ENCODE measurements at regions not wholly inside any gene's neighbourhood (a gene's known extent, or its start where the extent isn't known, plus 50 kb on each side); places are given as distances from the start of the nearest gene placed in this dataset.

DNA sequence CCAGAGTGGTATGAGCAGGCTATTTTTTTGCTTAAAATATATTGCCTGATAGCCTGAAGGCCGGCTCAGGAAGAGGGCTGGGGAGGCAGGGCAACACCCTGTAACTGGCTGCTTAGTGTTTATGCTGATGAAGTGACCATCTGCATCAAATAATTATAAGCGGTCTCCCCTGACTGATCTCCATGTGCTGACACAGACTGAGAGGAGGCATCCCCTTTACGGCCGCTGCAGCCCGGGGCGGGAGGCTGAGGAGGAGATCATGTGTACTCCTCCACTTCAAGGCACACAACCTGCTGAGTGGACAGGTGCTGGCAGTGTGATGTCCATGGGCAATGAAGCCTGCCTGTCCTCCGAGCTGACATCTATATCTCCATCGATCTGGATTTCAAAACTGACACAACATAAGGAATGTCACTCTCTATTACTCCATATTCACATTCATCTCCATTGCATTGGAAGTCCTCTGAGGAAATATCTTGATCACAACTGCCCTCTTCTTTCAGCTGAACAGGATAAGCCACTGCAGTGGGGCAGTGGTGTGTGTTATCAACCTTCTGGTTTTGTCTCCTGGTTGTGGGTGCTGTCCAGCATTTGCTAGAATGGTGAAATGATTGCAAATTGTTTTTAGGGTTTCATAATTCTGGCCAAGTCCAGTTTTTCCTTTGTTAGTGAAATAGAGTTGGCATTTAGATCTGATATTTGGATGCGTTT lies 143.5 kb downstream of the AQP4 start:
- H3K27ac ChIP-seq (ENCODE audit: low read depth, low read length, poor library complexity, severe bottlenecking): no peak overlapping the region
- no peaks in the 10 kb centered on the region for H3K9me2 ChIP-seq (ENCODE audit: low read depth, low read length)
- H4K20me1 ChIP-seq (ENCODE audit: insufficient read depth, low read length): no peaks in the 10 kb centered on the region
- no peak overlapping the region for H2AFZ ChIP-seq (ENCODE audit: low read length)
- no peaks in the 10 kb centered on the region for H3F3A ChIP-seq (ENCODE audit: insufficient read depth, low read length)
- H3K9ac ChIP-seq (ENCODE audit: low read length): no peak overlapping the region
- no peak overlapping the region for H3K4me3 ChIP-seq (ENCODE audit: low read depth, low read length, poor library complexity, severe bottlenecking)
- no peaks in the 10 kb centered on the region for H3K79me2 ChIP-seq (ENCODE audit: insufficient read depth, low read length)
- H3K4me2 ChIP-seq (ENCODE audit: low read length): no peak overlapping the region
- H3K4me1 ChIP-seq (ENCODE audit: insufficient read depth, low read length, severe bottlenecking): no peaks in the 10 kb centered on the region
- H3K36me3 ChIP-seq (ENCODE audit: insufficient read depth, low read length): no peaks in the 10 kb centered on the region
- H3K27me3 ChIP-seq (ENCODE audit: insufficient read depth, low read length): no peaks in the 10 kb centered on the region
- H3K9me3 ChIP-seq (ENCODE audit: low read length): no peaks in the 10 kb centered on the region
- TF ChIP-seq EZH2 (IDR thresholded peaks at IDR 0.05; ENCODE audit: borderline replicate concordance, low read length): no peak
- TF ChIP-seq, protein P1, sequence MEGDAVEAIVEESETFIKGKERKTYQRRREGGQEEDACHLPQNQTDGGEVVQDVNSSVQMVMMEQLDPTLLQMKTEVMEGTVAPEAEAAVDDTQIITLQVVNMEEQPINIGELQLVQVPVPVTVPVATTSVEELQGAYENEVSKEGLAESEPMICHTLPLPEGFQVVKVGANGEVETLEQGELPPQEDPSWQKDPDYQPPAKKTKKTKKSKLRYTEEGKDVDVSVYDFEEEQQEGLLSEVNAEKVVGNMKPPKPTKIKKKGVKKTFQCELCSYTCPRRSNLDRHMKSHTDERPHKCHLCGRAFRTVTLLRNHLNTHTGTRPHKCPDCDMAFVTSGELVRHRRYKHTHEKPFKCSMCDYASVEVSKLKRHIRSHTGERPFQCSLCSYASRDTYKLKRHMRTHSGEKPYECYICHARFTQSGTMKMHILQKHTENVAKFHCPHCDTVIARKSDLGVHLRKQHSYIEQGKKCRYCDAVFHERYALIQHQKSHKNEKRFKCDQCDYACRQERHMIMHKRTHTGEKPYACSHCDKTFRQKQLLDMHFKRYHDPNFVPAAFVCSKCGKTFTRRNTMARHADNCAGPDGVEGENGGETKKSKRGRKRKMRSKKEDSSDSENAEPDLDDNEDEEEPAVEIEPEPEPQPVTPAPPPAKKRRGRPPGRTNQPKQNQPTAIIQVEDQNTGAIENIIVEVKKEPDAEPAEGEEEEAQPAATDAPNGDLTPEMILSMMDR (IDR thresholded peaks at IDR 0.05; ENCODE audit: low read length): no peak

DNA sequence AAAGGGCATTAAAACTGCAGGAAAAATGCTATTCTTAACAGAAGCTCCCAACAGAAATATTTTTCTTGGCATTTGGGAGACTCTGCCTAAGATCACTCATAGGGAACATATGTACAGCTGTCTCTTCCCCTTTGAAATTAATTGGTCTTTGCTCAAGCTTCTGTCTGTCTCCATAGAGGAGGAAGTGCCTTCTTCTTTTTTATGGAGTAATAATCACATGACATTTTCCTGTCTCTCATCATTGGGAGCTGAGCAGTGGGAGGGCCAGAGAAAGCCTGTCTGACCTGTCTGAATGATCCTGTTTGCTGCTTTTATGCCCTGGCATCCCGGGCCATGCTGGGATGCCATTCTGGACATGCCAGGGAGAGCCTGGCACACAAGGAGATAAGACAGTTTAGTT lies 145.6 kb downstream of the AQP4 start:
- TF ChIP-seq, protein P1 (IDR thresholded peaks at IDR 0.05; ENCODE audit: low read length): no peak
- TF ChIP-seq EZH2 (IDR thresholded peaks at IDR 0.05; ENCODE audit: borderline replicate concordance, low read length): no peak
- Histone ChIP-seq H4K20me1 (ENCODE audit: insufficient read depth, low read length) (no peaks in the 10 kb centered on the region), H3K27me3 (ENCODE audit: insufficient read depth, low read length) (no peaks in the 10 kb centered on the region), H3K4me2 (ENCODE audit: low read length) (no peak overlapping the region), H3K9me3 (ENCODE audit: low read length) (no peaks in the 10 kb centered on the region), H3K36me3 (ENCODE audit: insufficient read depth, low read length) (no peaks in the 10 kb centered on the region), H3K79me2 (ENCODE audit: insufficient read depth, low read length) (no peaks in the 10 kb centered on the region), H3K4me3 (ENCODE audit: low read depth, low read length, poor library complexity, severe bottlenecking) (no peak overlapping the region), H2AFZ (ENCODE audit: low read length) (no peak overlapping the region), H3K9me2 (ENCODE audit: low read depth, low read length) (no peaks in the 10 kb centered on the region), H3K27ac (ENCODE audit: low read depth, low read length, poor library complexity, severe bottlenecking) (no peak overlapping the region), H3K4me1 (ENCODE audit: insufficient read depth, low read length, severe bottlenecking) (no peaks in the 10 kb centered on the region), H3F3A (ENCODE audit: insufficient read depth, low read length) (no peaks in the 10 kb centered on the region), H3K9ac (ENCODE audit: low read length) (no peak overlapping the region)

DNA sequence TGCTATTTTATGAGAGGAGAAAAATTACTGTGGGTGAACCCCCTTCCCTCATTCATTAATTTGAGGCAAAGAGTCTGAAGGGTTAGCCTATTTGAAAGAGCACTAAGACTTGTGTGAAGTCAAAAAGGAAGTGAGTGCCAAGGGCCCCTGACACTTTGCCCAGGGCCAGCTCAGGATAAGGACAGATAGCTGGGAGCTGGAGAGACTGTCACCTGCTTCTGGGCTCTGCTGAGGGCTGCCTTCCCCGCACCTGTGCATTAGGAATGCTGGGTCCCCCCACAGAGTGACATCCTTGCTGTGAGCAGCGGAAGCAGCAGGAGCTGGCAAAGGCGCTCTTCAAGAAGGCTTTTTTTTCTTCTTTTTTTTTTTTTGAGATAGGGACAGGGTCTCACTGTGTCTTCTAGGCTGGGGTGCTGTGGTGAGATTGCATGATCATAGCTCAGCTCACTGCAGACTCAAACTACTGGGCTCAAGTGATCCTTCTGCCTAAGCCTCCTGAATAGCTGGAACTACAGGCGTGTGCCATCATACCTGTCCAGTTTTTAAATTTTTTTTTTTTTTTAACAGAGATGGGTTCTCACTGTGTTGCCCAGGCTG lies 148.3 kb downstream of the AQP4 start:
- Histone ChIP-seq H4K20me1 (ENCODE audit: insufficient read depth, low read length) (no peaks in the 10 kb centered on the region), H3K79me2 (ENCODE audit: insufficient read depth, low read length) (no peaks in the 10 kb centered on the region), H3K4me2 (ENCODE audit: low read length) (no peak overlapping the region), H3K9me2 (ENCODE audit: low read depth, low read length) (no peaks in the 10 kb centered on the region), H3K9ac (ENCODE audit: low read length) (no peak overlapping the region), H3K4me3 (ENCODE audit: low read depth, low read length, poor library complexity, severe bottlenecking) (no peak overlapping the region), H3K27me3 (ENCODE audit: insufficient read depth, low read length) (no peaks in the 10 kb centered on the region), H3K4me1 (ENCODE audit: insufficient read depth, low read length, severe bottlenecking) (no peaks in the 10 kb centered on the region), H3K36me3 (ENCODE audit: insufficient read depth, low read length) (no peaks in the 10 kb centered on the region), H3F3A (ENCODE audit: insufficient read depth, low read length) (no peaks in the 10 kb centered on the region), H2AFZ (ENCODE audit: low read length) (no peak overlapping the region), H3K27ac (ENCODE audit: low read depth, low read length, poor library complexity, severe bottlenecking) (no peak overlapping the region), H3K9me3 (ENCODE audit: low read length) (no peaks in the 10 kb centered on the region)
- TF ChIP-seq, protein P1 (IDR thresholded peaks at IDR 0.05; ENCODE audit: low read length): no peak
- no peak for TF ChIP-seq EZH2 (IDR thresholded peaks at IDR 0.05; ENCODE audit: borderline replicate concordance, low read length)
